ENCODE measurements at regions not wholly inside any gene's neighbourhood (a gene's known extent, or its start where the extent isn't known, plus 50 kb on each side); places are given as distances from the start of the nearest gene placed in this dataset.
"Not testable (repeated sequence)": the region's sequence is repeated elsewhere in the genome, so short reads cannot be mapped to it uniquely, and the experiment has no call there.

DNA sequence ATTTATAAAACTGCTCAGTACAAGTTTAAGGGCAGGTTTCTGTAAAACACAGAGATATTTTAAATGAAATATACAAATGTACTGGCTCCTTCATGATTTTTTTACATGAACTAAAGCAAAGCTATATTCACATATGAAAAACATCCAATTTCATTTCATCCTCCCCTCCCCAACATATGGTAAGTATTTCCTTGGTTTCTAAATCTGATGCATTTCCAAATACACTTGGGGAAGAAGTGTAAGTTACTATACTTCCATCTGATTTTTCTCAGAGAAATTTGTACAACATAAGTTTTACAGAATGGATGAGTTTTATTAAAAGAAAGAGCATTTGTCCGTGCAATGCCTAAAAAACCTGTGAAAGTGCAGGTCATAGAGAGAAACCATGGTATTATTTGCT lies 109.0 kb upstream of the POMZP3 start:
- not testable (repeated sequence) for TF ChIP-seq POLR2AphosphoS5 (IDR thresholded peaks at IDR 0.05; ENCODE audit: low read depth, low read length)
- TF ChIP-seq, protein P1, sequence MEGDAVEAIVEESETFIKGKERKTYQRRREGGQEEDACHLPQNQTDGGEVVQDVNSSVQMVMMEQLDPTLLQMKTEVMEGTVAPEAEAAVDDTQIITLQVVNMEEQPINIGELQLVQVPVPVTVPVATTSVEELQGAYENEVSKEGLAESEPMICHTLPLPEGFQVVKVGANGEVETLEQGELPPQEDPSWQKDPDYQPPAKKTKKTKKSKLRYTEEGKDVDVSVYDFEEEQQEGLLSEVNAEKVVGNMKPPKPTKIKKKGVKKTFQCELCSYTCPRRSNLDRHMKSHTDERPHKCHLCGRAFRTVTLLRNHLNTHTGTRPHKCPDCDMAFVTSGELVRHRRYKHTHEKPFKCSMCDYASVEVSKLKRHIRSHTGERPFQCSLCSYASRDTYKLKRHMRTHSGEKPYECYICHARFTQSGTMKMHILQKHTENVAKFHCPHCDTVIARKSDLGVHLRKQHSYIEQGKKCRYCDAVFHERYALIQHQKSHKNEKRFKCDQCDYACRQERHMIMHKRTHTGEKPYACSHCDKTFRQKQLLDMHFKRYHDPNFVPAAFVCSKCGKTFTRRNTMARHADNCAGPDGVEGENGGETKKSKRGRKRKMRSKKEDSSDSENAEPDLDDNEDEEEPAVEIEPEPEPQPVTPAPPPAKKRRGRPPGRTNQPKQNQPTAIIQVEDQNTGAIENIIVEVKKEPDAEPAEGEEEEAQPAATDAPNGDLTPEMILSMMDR (IDR thresholded peaks at IDR 0.05): not testable (repeated sequence)
